ENCODE measurements at regions not wholly inside any gene's neighbourhood (a gene's known extent, or its start where the extent isn't known, plus 50 kb on each side); places are given as distances from the start of the nearest gene placed in this dataset.

GRCh38 chr18:2410688-2411087, 160.6 kb downstream of the METTL4 start:
- no peak for DNase-seq

DNA sequence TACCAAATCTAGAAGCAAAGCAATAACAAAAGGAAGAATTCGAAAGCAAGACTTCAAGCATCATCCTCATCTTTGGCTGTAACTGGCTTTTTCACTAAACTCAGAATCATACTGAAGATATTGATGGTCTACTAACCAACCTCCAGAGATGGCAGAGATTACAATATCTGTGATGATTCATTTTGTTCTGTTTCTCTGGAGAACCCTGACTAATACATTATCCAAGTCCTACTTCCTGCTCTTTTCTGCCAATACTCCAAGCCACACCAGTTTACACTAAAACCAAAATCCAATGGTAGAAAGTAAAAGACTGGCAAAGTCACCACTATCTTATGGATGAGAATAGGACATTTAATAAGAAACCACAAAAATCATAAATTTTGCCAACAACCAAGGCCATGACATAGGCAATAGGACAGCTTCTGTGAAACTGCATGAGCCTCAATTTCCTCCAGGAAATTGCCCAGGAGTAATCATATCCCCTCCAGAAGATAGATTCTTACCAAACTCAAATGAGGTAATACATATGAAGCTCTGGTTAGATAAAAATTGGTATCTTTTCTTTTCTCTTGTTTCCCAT, 159.8 kb downstream of the METTL4 start:
- DNase-seq, result no peak

GRCh38 chr18:2412281-2412680, 159.0 kb downstream of the METTL4 start:
- DNase-seq, result no peak

- no peak for DNase-seq
Measured at GRCh38 chr18:2412996-2413751, 158.1 kb downstream of the METTL4 start.

- no peak for DNase-seq
Measured at GRCh38 chr18:2414235-2414634, 157.1 kb downstream of the METTL4 start.

GRCh38 chr18:2415656-2416055, 155.6 kb downstream of the METTL4 start:
- DNase-seq, result no peak

DNA sequence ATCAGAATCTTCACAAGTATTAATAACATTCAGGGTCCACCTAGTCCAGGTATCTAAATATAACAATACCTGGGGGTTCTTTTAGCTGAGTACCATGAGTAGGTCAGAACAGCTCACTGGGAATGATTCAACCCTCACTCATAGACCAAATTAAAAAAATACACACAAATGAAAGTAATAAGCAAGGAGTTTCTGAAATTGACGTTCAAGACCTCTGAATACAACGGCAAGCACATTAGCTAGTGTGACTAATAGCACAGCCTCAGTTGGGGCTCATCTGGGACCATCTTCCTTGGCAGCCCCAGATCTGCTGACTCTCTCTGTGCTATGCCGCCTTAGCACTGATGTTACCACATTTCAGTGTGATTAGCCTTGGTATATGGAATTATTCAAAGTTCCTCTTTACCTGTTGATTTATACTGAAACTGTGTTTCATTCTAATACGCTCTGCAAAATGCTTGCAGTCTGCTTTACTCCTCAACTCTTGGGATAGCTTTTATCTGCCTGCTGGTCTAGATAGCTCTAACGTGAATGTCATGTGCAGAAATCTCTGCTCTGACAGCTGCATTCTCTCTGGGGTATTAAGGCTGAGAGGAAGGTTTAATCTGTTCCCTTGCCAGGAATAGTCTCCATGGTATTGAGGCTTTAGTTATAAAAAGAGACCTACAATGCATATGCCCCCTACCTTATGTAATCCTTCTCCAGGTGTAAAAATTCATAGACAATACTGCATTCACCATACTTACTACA, 153.3 kb downstream of the METTL4 start:
- DNase-seq, result no peak

GRCh38 chr18:2420367-2420766, 150.9 kb downstream of the METTL4 start:
- DNase-seq, result no peak

DNA sequence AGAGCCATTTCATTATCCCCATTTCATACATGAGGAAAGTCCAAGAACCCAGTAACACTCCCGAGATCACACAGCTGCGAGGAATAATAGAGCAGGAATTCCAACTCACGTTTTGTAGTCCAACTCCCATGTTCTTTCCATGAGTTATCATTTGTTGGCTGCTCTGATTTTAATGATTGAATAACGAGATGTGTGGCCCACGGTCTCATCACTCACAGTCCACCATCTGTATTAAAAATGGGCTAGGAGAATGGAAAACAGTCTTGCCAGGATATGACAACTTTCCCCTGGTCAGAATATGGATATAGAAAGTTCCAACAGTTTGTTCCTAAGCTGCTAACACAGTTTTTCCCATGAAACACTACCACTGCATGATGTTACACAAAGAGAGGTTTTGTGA, 147.5 kb downstream of the METTL4 start:
- no peak for DNase-seq

GRCh38 chr18:2424420-2424819, 146.9 kb downstream of the METTL4 start:
- DNase-seq, result no peak

GRCh38 chr18:2425426-2426317, 145.6 kb downstream of the METTL4 start:
- DNase-seq, result no peak

- DNase-seq, result no peak
Measured at GRCh38 chr18:2430191-2430590, 141.1 kb downstream of the METTL4 start.

- DNase-seq, result no peak
Measured at GRCh38 chr18:2431806-2432205, 139.5 kb downstream of the METTL4 start.

GRCh38 chr18:2433366-2433765, 137.9 kb downstream of the METTL4 start:
- no peak for DNase-seq

DNA sequence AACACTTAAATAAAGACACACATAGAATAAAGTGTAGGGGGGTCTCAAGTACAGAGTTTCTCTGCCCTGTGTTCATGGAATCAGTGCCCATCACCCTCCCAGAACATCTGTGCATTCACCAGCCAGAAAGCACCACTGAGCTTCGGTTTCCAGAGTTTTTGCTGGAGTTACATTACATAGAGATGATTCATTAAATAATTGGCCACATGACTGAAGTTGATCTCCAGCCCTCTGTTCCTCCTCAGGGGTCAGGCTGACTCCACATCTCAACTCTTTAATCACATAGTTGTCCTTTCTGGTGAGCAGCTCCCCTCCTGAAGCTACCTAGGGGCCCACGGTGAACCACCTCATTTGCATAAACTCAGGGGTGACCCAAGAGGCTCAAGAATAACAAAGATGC, 129.8 kb downstream of the METTL4 start:
- no peak for DNase-seq

- DNase-seq, result no peak
Measured at GRCh38 chr18:2442006-2442405, 129.3 kb downstream of the METTL4 start.

DNA sequence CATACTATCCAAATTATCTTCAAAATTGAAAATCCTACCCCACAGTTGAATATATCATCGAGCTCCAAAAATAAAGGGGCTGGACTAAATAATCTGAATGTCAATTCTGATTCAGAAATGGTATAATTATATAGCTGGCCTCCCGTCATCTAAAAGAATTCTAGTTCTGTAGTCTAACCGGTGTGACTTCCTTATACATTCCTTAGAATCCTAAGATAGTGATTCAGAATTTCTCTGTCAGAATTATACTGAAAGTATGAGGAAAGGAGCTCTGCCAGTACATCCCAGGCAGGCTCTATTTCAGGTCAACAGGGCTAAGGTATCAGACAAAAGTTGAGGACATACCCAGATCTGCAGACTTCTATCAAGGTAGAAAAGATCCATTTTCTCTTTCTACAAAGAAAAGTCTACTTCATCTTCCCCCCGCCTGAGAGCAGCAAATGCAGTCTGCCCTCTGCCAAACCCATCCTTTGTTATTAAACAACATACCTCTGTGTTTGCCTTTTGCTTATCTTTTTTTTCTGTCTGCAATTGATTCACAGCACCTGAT, 128.5 kb downstream of the METTL4 start:
- DNase-seq, result no peak

GRCh38 chr18:2444201-2444875, 127.0 kb downstream of the METTL4 start:
- DNase-seq, result no peak

DNA sequence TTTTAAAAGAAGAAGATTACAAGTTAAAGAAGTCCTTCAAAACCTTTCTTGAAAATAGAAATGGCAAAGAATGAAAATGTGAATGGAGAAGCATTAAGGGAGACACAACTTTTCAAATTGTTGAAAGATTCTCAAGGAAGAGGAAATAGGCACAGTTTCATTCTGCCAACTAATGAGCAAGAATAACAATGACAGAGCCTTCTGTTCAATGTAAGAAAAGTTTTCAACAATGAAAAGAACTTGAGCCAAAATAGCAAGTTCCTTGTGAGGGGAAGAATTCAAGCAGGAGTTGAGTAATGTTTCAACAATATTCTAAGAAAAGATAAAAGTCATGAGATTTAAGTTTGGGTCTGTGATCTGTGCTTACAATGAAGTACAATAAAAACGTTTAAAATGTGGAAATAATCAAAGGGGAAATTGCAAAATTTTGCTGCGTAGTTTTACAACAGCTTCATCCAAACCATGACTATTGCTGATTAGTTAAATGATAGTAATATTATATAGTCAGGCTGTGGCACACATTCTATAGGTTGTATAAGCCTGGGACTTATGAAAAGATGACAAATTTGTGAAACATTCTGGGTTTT, 122.6 kb downstream of the METTL4 start:
- no peak for DNase-seq

- no peak for DNase-seq
Measured at GRCh38 chr18:2451556-2451955, 119.7 kb downstream of the METTL4 start.

GRCh38 chr18:2459886-2460285, 111.4 kb downstream of the METTL4 start:
- no peak for DNase-seq

GRCh38 chr18:2466978-2467377, 104.3 kb downstream of the METTL4 start:
- DNase-seq, result no peak

All from NCI-H1092 (cell line).